Adipocyte (in vitro differentiated cells): ENCODE measurements at regions not wholly inside any gene's neighbourhood (a gene's known extent, or its start where the extent isn't known, plus 50 kb on each side); places are given as distances from the start of the nearest gene placed in this dataset.

Experiments used
- DNase-seq: peaks from one replicate; pipeline ENCODE4 v3.0.0-alpha.2; 2015; ENCODE audit warnings: low read depth
- H3K27me3 ChIP-seq: replicated peaks from 2 replicates; pipeline ENCODE4 v1.7.0; 2013; ENCODE audit warnings: mild to moderate bottlenecking, low read length, moderate library complexity; ENCODE audit not compliant: control insufficient read depth, insufficient read depth
- H3K36me3 ChIP-seq: 2 replicates; pipeline ENCODE4 v1.7.0; 2013; ENCODE audit warnings: low read length, mild to moderate bottlenecking, moderate library complexity; ENCODE audit not compliant: control insufficient read depth, insufficient read depth, severe bottlenecking
- H3K4me1 ChIP-seq: 2 replicates; pipeline ENCODE4 v1.7.0; 2013; ENCODE audit warnings: mild to moderate bottlenecking, low read length, moderate library complexity; ENCODE audit not compliant: control insufficient read depth, insufficient read depth
- H3K4me3 ChIP-seq: 2 replicates; pipeline ENCODE4 v1.7.0; 2013; ENCODE audit warnings: mild to moderate bottlenecking, low read length, moderate library complexity
- H3K9ac ChIP-seq: 2 replicates; pipeline ENCODE4 v1.7.0; 2013; ENCODE audit warnings: mild to moderate bottlenecking, low read length, moderate library complexity
- H3K9me3 ChIP-seq: 2 replicates; pipeline ENCODE4 v1.7.0; 2013; ENCODE audit warnings: mild to moderate bottlenecking, low read length, moderate library complexity; ENCODE audit not compliant: control insufficient read depth

DNA sequence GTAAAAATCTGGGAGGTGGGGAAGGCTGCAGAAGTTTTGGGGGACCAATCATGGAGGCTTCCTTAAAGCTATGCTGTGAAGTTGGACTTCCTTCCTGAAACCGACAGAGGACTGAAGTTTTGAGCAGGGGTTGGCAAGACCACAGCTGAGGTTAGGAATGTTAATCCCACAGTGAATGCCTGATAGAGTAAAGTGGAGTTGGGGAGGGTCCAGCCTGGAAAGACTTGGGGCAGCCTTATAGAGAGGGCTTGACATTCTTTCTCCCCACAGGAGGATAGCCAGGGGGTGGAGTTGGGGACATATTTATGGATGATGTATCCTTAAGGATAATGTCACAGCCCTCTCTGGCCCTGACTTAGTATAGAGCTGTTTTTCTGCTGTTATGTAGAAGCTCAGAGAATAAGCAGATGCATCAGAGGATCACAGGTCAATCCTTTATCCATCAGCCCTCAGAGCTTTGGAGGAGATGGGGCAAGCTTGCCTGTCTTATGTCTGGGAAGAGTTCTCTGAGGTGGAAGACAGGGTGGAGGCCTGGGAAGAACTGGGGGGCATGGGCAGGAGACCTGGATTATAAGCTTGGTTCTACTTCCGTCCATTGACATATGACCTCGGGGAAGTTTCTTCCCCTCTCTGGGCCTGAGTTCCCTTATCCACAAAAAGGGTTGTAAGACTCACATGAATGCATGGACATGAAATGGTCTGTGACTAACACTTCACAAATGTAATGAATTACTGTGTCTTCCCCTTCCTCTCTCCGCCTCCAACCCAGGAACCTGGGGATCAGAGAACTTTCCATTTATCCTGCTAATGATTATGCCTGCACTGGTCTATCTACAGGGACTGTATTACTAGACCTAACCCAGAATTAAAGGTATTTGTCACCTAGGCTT lies 317.8 kb downstream of the MIAT start:
- no peaks in the 10 kb centered on the region for H3K36me3 ChIP-seq
- H3K4me1 ChIP-seq: peaks cover 4% of the 10 kb centered on the region
- no peak for DNase-seq
- H3K9me3 ChIP-seq: peaks cover 3% of the 10 kb centered on the region
- peaks cover 64% of the 10 kb centered on the region for H3K27me3 ChIP-seq
- H3K9ac ChIP-seq: no peak overlapping the region
- H3K4me3 ChIP-seq: no peak overlapping the region

DNA sequence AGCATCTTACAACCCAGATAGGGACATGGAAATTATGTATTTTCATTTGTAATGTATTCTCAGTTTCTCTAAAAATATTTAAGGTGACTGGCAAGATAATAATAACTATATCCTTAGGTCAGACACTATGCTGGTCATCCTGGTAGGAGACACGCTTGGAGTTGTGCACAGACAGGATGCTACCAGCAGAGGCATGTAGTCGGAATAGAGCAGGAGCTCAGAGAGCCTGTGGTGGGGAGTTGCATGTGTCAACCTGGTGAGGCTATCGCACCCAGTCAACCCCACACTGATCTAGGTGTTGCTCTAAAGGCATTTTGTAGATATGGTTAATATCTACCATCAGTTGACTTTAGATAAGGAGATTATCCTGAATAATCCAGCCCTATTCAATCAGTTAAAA lies 318.5 kb downstream of the MIAT start:
- H3K4me3 ChIP-seq: no peak overlapping the region
- H3K9ac ChIP-seq: no peak overlapping the region
- peaks cover 4% of the 10 kb centered on the region for H3K4me1 ChIP-seq
- peaks cover 63% of the 10 kb centered on the region for H3K27me3 ChIP-seq
- H3K36me3 ChIP-seq: no peaks in the 10 kb centered on the region
- no peak for DNase-seq
- peaks cover 3% of the 10 kb centered on the region for H3K9me3 ChIP-seq

DNA sequence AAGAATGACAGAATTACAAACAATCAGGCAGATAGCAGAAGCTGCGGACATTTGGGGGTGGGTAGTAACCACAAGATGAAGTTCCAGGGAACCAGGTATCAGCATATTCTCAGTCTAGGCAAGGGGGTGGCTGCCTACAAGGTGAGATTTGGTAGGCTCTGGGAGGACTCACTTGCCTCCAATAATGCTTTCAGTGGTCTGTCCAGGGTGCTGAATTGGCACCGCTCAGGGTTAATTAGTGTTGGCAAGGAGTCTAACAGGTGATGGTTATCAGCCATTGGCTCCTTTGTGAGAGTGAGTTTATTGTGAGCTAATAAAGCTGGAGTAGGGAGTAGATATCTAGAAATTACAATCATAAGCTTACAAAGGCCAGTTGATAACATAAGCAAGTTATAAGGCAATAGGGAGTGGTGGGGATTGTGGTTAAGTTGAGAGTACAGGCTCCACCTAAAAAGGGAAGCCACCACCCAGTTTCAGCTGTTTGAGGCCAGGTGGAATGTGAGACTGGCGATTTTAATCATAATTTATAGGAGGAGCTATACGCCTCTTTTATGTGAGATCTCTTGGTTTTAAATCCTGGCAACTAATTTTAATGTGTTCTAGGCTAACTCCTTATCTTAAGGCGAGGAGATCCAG lies 320.5 kb downstream of the MIAT start:
- peaks cover 65% of the 10 kb centered on the region for H3K27me3 ChIP-seq
- no peak overlapping the region for H3K4me3 ChIP-seq
- H3K4me1 ChIP-seq: no peaks in the 10 kb centered on the region
- no peaks in the 10 kb centered on the region for H3K36me3 ChIP-seq
- DNase-seq: no peak
- H3K9ac ChIP-seq: no peak overlapping the region
- peaks cover 3% of the 10 kb centered on the region for H3K9me3 ChIP-seq

DNA sequence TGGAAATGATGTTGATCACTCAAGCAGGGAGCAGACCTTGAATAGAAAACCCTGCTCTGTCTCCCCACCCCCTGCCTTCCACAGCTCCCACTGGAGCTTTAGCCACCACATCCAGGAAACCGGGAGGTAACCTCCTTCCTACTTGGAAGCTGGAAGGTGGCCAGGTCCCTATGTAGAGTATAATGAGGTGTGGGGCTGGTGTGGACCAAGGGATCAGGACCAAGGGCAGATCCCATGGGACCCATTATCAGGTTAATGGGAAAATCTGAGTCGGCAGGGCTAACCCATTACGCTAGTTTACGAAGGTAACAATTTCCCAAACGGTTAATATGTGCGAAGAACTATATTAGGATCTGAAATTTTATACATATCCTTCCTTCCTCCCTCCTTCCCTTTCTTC lies 321.9 kb downstream of the MIAT start:
- Histone ChIP-seq H3K27me3 (peaks cover 69% of the 10 kb centered on the region), H3K4me3 (no peak overlapping the region), H3K9me3 (no peaks in the 10 kb centered on the region), H3K9ac (no peak overlapping the region), H3K36me3 (no peaks in the 10 kb centered on the region), H3K4me1 (no peaks in the 10 kb centered on the region)
- no peak for DNase-seq

DNA sequence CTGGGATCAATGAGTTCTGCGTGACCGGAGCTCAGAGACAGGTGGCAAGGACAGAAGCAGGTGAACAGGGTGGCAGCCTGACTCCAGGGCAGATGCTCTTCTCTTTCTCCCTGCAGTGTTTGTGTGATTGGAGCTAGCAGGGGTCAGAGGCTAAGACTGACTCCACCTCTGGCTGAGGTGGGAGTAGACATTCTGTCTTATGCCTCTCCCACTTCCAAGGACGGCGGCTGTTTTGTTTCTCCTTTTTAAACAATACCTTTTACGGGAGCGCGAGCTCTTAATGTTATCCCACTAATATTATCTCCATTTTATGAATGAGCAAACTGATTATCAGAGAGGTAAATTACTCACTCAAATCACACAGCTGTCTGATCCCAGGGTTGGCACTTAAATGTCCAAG lies 323.7 kb downstream of the MIAT start:
- no peak overlapping the region for H3K4me3 ChIP-seq
- H3K4me1 ChIP-seq: no peaks in the 10 kb centered on the region
- no peaks in the 10 kb centered on the region for H3K9me3 ChIP-seq
- H3K27me3 ChIP-seq: peaks cover 79% of the 10 kb centered on the region
- no peaks in the 10 kb centered on the region for H3K36me3 ChIP-seq
- no peak overlapping the region for H3K9ac ChIP-seq
- no peak for DNase-seq

DNA sequence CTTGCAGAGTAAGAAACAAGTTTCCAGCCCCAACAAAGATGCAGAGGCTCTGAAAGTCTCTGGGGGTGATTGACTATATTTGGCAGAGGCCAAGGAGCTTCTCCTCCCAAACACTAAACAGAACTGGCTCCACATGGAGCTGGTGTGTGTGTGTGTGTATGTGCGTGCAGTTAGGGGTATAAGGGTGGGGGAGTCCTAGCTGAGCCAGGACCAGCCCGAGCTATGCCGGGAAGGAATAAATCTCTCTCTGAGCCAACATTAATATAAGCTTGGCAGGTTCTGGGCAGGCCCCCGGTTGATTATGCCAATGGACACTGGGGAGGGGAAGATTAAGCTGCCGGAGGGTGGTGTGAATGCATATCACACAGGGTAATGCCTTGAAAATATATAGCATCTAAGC lies 324.2 kb downstream of the MIAT start:
- H3K4me1 ChIP-seq: no peaks in the 10 kb centered on the region
- H3K27me3 ChIP-seq: peaks cover 82% of the 10 kb centered on the region
- no peaks in the 10 kb centered on the region for H3K36me3 ChIP-seq
- no peaks in the 10 kb centered on the region for H3K9me3 ChIP-seq
- no peak overlapping the region for H3K9ac ChIP-seq
- H3K4me3 ChIP-seq: no peak overlapping the region
- no peak for DNase-seq

DNA sequence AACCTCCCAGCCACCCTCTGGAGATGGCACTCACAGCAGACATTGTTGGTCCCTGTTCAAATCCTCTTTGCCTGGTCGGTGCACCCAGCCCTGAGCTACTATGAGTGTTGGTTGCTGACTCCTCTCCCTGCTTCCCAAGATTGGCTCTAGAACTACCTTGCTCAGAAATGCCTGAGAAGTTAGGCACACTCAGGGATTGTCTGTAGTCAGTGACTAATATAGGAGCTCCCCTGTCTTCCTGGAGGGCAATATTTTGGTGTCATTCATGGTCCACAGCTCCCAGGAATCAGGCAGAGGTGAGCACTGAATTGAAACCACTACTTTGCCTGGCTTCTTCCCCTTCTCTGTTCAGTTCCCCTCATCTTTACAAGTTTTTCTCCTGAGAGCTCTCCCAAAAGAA lies 325.9 kb downstream of the MIAT start:
- H3K9me3 ChIP-seq: no peaks in the 10 kb centered on the region
- no peak overlapping the region for H3K4me3 ChIP-seq
- peaks cover 78% of the 10 kb centered on the region for H3K27me3 ChIP-seq
- no peaks in the 10 kb centered on the region for H3K4me1 ChIP-seq
- H3K9ac ChIP-seq: no peak overlapping the region
- no peaks in the 10 kb centered on the region for H3K36me3 ChIP-seq
- no peak for DNase-seq

DNA sequence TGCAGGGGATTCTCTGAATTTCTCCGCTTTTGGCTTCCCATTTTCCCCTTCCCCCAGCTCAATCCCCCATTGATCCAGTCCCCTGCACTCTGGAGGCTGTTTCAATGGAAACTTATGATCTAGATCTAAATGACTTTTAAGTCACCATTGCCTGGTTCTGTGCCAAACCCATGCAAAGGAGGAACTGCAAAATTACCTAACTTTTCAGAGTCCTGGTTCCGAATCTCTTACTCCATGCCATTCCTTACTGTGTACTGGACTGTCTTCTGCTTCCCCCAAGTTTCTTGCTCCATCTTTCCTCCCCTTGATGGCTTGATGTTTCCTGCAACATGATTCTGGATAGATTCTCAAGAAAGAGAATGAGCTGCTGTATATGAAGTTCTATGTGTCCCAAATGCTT lies 327.8 kb downstream of the MIAT start:
- Histone ChIP-seq H3K9me3 (no peaks in the 10 kb centered on the region), H3K4me1 (no peaks in the 10 kb centered on the region), H3K27me3 (peaks cover 82% of the 10 kb centered on the region), H3K36me3 (no peaks in the 10 kb centered on the region), H3K9ac (no peak overlapping the region), H3K4me3 (no peak overlapping the region)
- no peak for DNase-seq

DNA sequence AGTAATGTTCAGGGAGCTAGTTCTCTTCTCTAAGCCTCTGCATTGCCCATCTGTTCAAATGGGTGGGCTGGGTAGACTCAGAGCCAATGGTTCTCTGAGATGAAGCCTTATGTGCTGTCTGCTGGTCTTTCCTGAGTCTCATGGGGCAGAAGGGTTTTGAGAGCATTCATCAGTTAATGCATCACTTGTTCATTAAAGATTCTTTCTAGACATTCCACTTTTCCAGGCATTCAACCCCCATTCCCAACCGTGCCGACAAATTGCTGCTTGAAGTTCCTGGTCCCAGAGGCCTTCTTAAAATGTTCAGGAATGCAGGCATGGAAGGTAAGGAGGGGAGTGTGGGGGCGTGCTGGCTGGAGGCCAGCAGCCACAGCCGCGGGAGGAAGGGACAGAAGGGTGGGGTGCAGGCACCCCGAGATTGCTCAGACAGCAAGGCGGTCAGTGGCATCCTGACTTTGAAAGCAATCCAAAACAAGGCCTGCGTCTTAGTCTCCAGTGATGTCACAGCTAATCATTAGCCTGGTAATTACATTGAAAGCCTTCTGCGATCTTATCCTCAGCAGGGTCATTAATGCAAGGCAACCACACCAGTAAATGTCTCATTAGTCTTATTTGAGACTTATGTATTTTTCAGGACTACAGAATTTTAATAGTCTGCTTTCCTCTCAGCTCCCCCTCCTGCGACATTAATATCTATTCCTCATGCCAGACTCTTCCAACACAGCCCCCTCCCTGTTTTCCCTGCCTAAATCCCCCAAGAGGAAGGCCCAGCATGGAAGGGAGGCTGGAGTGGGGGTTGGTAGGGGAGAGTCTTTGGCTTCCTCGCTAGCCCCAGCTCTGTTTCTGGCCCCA lies 328.8 kb downstream of the MIAT start:
- H3K4me3 ChIP-seq: no peak overlapping the region

DNA sequence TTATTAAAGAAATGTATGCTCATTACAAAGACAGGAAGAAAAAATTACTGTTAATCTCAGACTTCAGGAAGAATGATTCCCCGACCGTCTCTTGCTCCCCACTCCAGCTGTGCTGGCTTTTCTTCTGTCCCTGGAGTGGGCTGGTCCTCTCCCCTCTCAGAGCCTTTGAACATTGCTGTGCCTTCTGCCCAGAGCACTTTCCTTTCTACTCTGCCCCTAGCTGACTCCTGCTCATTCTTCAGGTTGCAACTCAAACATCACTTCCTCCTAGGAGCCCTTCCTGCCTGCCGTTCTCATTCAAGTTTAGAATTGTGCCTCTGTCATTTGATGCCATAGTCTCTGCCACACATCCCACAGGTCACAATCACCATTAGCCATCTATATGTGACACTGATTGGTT lies 329.5 kb downstream of the MIAT start:
- H3K4me3 ChIP-seq: no peak overlapping the region

More for the DNA sequence above, 328.8 kb downstream of the MIAT start:
- H3K4me1 ChIP-seq: no peaks in the 10 kb centered on the region
- DNase-seq: no peak
- H3K36me3 ChIP-seq: no peaks in the 10 kb centered on the region
- H3K9ac ChIP-seq: no peak overlapping the region
- H3K9me3 ChIP-seq: no peaks in the 10 kb centered on the region
- peaks cover 81% of the 10 kb centered on the region for H3K27me3 ChIP-seq

More for the DNA sequence above, 329.5 kb downstream of the MIAT start:
- Histone ChIP-seq H3K9me3 (no peaks in the 10 kb centered on the region), H3K4me1 (peaks cover 1% of the 10 kb centered on the region), H3K36me3 (no peaks in the 10 kb centered on the region), H3K9ac (no peak overlapping the region), H3K27me3 (peaks cover 76% of the 10 kb centered on the region)
- no peak for DNase-seq
